D721Med (cell line): ENCODE measurements at regions not wholly inside any gene's neighbourhood (a gene's known extent, or its start where the extent isn't known, plus 50 kb on each side); places are given as distances from the start of the nearest gene placed in this dataset.

Experiments used
- DNase-seq: peaks from one replicate; pipeline ENCODE4 v3.0.0; 2011; ENCODE audit warnings: low spot score; ENCODE audit not compliant: insufficient read length
- FAIRE-seq: peaks from 2 replicates; lab custom pipeline; 2011; peaks lifted over from hg19 to GRCh38; lab: Jason Lieb, UNC
- TF ChIP-seq, protein P1 (sequence below): IDR thresholded peaks from 2 replicates; pipeline ENCODE4 v1.5.1; 2012; ENCODE audit warnings: mild to moderate bottlenecking, control low read depth; ENCODE audit not compliant: insufficient read depth; ENCODE audit errors: missing control alignments

GRCh38 chr5:4737868-4738267 lies 402.3 kb upstream of the ADAMTS16 start:
- FAIRE-seq (no peak), DNase-seq (no peak)
- TF ChIP-seq, protein P1, sequence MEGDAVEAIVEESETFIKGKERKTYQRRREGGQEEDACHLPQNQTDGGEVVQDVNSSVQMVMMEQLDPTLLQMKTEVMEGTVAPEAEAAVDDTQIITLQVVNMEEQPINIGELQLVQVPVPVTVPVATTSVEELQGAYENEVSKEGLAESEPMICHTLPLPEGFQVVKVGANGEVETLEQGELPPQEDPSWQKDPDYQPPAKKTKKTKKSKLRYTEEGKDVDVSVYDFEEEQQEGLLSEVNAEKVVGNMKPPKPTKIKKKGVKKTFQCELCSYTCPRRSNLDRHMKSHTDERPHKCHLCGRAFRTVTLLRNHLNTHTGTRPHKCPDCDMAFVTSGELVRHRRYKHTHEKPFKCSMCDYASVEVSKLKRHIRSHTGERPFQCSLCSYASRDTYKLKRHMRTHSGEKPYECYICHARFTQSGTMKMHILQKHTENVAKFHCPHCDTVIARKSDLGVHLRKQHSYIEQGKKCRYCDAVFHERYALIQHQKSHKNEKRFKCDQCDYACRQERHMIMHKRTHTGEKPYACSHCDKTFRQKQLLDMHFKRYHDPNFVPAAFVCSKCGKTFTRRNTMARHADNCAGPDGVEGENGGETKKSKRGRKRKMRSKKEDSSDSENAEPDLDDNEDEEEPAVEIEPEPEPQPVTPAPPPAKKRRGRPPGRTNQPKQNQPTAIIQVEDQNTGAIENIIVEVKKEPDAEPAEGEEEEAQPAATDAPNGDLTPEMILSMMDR, result no peak

DNA sequence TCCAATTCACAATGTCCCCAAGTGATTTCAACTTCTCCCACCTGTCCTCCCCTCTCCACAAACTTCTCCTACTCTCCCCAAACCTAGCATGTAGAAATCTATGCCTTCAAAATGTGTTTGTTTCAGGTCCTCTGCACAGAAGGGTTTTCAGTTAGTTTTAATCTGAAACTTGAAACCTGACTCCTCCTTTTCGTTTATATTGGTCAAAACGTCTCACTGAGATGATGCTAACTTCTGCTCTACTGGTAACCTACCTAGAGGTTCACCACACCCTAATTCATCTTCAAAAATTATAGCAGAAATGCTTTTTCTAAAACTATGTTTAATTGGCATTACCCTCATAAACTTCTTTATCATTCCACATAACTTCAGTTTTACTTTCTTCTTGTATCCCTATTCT lies 401.8 kb upstream of the ADAMTS16 start:
- TF ChIP-seq, protein P1, result no peak
- FAIRE-seq (no peak), DNase-seq (no peak)

DNA sequence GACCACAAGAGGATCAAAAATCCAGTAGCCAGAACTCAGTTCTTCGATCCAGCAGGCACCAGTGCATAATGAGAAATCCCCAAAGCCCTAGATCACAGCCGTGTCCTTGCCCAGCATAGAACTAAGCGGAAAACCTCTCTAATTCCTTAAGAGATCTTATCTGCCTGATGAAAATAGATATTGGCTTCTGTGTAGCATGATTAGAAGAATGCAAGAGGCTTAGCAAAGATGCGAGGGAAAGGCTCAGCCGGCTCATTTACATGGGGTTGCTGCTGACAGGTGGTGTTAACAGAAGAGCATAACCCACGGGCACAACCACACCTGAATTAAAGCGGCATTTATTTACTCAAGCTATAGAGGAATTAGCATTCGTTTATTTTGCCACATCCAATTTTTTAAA lies 400.0 kb upstream of the ADAMTS16 start:
- TF ChIP-seq, protein P1, result no peak
- FAIRE-seq, result peak; percentile 97
- DNase-seq, result no peak

- DNase-seq (no peak), FAIRE-seq (no peak)
- TF ChIP-seq, protein P1, result no peak
Measured at GRCh38 chr5:4758550-4758949, 381.6 kb upstream of the ADAMTS16 start.

- no peak for DNase-seq
- no peak for FAIRE-seq
- TF ChIP-seq, protein P1, result no peak
Measured at GRCh38 chr5:4758996-4759395, 381.1 kb upstream of the ADAMTS16 start.

GRCh38 chr5:4762316-4762715 lies 377.8 kb upstream of the ADAMTS16 start:
- FAIRE-seq, result no peak

GRCh38 chr5:4765411-4765810 lies 374.7 kb upstream of the ADAMTS16 start:
- DNase-seq (no peak), FAIRE-seq (no peak)
- TF ChIP-seq, protein P1, result no peak

More at GRCh38 chr5:4762316-4762715, 377.8 kb upstream of the ADAMTS16 start:
- DNase-seq, result no peak
- TF ChIP-seq, protein P1, result no peak
